GM12874 (cell line): ENCODE measurements at regions not wholly inside any gene's neighbourhood (a gene's known extent, or its start where the extent isn't known, plus 50 kb on each side); places are given as distances from the start of the nearest gene placed in this dataset.

Experiments
- TF ChIP-seq, protein P1 (sequence below): IDR thresholded peaks from 2 replicates; pipeline ENCODE4 v1.5.1; 2011; ENCODE audit warnings: low read depth, mild to moderate bottlenecking, control low read depth, low read length, moderate library complexity; ENCODE audit not compliant: insufficient read depth

DNA sequence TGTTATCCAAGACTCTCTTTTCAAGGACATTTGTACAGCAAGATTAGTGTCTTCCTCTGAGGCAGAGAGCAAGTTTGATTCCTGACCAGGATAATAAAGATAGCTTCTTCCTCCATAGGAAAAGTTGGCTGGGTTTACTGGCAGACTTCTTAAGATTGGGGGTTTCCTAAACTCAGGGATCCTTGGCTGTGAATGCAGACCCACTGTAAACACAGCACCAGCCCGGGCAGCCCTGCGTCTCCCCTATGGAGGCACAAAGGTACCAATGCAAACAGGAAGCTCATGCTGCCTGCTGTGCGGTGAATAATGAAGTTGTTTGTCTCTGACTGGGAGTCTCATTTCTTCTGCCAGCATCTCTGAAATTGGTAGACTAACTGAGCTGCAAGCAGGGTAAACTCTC lies 96.2 kb upstream of the ARHGAP28 start:
- TF ChIP-seq, protein P1, sequence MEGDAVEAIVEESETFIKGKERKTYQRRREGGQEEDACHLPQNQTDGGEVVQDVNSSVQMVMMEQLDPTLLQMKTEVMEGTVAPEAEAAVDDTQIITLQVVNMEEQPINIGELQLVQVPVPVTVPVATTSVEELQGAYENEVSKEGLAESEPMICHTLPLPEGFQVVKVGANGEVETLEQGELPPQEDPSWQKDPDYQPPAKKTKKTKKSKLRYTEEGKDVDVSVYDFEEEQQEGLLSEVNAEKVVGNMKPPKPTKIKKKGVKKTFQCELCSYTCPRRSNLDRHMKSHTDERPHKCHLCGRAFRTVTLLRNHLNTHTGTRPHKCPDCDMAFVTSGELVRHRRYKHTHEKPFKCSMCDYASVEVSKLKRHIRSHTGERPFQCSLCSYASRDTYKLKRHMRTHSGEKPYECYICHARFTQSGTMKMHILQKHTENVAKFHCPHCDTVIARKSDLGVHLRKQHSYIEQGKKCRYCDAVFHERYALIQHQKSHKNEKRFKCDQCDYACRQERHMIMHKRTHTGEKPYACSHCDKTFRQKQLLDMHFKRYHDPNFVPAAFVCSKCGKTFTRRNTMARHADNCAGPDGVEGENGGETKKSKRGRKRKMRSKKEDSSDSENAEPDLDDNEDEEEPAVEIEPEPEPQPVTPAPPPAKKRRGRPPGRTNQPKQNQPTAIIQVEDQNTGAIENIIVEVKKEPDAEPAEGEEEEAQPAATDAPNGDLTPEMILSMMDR: no peak

DNA sequence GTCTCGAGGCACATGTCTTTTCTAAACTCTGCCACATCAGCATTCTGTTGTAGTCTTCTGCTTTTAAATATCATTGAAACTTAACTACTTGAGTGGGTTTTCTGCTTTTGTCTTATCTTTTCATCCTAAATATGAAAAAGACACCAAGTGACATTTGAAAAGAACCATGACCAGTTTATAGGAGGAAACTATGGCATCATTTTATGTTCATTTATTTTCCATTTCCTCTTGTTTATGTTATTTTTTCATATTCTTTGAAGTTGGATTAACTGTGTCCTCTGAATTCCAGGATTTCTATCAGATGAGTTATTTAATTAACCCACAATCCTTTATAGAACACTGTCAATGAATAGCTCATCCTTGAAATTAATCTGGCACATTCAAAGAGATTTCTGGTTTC lies 93.4 kb upstream of the ARHGAP28 start:
- TF ChIP-seq, protein P1: no peak

DNA sequence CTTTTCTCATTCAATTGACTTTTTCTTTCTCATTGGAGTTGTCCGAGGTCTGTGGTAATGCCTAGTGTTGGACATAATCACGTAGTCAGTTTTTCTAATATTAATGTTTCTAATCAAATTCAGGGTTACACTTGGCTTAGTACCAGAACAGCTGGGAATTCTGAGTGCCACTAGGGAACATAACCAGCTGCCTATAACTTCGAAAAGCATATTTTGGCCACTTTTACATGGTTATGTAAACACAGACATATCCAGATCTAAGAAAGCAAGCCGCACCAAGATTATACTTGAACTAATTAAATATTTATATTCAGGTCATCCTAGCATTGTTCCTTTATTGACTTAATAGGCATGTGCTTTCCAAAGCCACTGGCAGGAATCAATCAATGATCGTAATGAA lies 91.1 kb upstream of the ARHGAP28 start:
- TF ChIP-seq, protein P1: no peak

DNA sequence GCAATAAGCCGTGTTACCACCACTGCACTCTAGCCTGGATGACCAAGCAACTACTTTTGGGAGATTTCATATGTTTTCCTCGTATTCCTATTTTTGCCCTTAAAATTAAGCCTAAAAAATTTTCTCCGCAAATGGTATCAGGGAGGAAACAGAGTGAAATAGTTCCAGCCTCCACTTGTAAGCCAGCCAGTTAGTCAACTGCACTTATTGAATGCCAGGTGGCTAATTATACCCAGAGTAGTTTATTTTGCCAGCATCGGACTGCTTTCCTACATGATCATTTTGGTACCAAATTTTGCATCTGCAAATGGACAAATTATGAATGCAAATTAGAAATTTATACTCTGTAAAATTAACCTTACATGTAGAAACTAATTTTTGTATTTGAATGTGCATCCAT lies 90.2 kb upstream of the ARHGAP28 start:
- TF ChIP-seq, protein P1: no peak

DNA sequence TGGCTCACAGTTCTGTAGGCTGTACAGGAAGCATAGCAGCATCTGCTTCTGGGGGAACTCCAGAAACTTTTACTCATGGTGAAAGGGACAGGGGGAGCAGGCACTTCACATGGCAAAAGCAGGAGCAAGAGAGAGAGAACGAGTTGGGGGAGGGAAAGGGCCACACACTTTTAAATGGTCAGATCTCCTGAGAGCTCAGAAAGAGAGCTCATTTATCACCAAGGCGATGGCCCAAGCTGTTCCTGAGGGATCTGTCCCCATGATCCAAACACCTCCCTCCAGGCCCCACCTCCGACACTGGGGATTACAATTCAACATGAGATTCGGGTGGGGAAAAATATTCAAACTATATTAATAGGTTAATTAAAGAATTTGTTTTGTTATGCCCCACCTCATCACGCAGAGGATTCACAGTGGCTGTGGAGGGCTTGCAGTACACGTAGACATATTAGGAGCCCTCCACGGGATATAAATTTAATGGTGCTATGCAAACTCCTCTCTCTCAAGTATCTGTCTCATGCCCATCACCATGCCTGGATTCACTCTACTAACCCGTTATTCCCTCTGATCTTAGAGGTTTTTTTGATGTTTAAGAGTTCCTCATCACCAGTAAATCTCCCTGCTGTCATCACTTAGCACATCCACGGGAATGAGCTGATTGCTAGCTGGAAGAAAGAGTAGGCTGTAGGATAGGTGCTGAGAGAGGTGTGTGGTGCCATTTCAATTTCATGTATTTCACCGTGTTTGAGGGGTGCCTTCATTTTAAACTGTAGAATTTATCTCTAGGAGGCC lies 84.5 kb upstream of the ARHGAP28 start:
- TF ChIP-seq, protein P1: no peak

DNA sequence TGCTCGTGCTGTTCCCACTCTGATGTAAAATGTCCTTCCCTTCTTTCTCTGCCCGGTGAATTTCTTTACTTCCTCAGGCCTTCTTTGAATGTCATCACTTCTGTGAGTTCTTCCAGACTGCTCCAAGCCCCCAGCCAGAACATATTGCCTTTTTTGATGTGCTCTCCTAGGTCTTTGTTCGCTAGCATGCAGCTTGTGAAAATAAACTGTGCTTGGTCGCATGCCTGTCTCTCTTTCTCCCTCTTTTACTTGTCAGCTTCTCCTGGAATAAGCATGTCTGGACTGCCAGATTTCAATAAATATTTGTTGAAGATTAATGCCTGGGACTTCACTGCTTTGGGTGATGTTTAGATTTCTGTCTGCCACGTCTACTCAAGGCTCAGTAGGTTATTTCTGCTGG lies 82.7 kb upstream of the ARHGAP28 start:
- TF ChIP-seq, protein P1: no peak

DNA sequence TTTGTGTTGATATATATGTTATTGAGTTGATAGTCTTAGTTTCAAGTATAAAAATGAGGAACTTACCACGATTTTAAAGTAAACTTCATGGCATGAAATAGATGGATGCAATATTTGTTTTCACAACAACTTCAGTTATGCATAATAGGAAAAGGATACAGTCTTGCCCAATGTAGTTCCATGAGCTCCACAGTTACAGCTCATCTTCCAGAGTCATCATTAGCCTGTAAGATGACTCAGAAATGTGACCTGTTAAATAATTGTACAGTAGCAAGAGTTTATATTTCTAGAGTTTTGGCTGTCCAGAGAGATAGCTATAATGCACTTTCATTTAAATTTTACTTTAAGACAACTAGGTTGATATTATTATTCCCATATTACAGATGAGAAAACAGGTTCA lies 80.9 kb upstream of the ARHGAP28 start:
- TF ChIP-seq, protein P1: no peak
